ENCODE measurements at regions not wholly inside any gene's neighbourhood (a gene's known extent, or its start where the extent isn't known, plus 50 kb on each side); places are given as distances from the start of the nearest gene placed in this dataset.

GRCh38 chr17:79532107-79532790 lies 78.6 kb downstream of the RBFOX3 start:
- TF ChIP-seq CTCF (IDR thresholded peaks at IDR 0.05) (no peak), POLR2A (IDR thresholded peaks at IDR 0.05) (no peak)

All from body of pancreas (tissue), 4 donors.